CD14-positive monocyte (primary cell): ENCODE measurements at regions not wholly inside any gene's neighbourhood (a gene's known extent, or its start where the extent isn't known, plus 50 kb on each side); places are given as distances from the start of the nearest gene placed in this dataset.

Experiments used
- DNase-seq, 3 donors: peaks; one replicate each; pipeline ENCODE4 v3.0.0-alpha.2; 2011 to 2022
- H2AFZ ChIP-seq: 2 replicates; pipeline ENCODE4 v1.6.0; 2012; ENCODE audit warnings: mild to moderate bottlenecking, low read depth, low read length, inconsistent platforms; ENCODE audit not compliant: insufficient read depth, poor library complexity, severe bottlenecking
- H3K27ac ChIP-seq, 2 donors: 1 replicate in 1 of 2; 2 replicates in 1 of 2; pipeline ENCODE4 v1.5.1; 2012 to 2013; ENCODE audit warnings: low read length in 2 of 2, control low read depth in 1 of 2, inconsistent platforms in 1 of 2, low read depth in 1 of 2, mild to moderate bottlenecking in 1 of 2
- H3K27me3 ChIP-seq, 2 donors: one replicate each; pipeline versions ENCODE4 v1.6.0 to v1.6.1; 2011 to 2013; ENCODE audit warnings: low read length in 2 of 2; ENCODE audit not compliant: control insufficient read depth in 2 of 2, insufficient read depth in 2 of 2
- H3K36me3 ChIP-seq, 2 donors: replicated peaks in 1 of 2; 1 replicate in 1 of 2; 2 replicates in 1 of 2; pipeline versions ENCODE4 v1.5.1 to v1.6.1; 2012 to 2013; ENCODE audit warnings: low read length in 2 of 2, control low read depth in 1 of 2, inconsistent platforms in 1 of 2, mild to moderate bottlenecking in 1 of 2; ENCODE audit not compliant: insufficient read depth in 2 of 2, control insufficient read depth in 1 of 2
- H3K4me1 ChIP-seq, 2 donors: 1 replicate in 1 of 2; 2 replicates in 1 of 2; pipeline versions ENCODE4 v1.5.1 to v1.6.1; 2012 to 2013; ENCODE audit warnings: low read length in 2 of 2, control low read depth in 1 of 2, inconsistent platforms in 1 of 2, mild to moderate bottlenecking in 1 of 2, moderate library complexity in 1 of 2; ENCODE audit not compliant: insufficient read depth in 2 of 2, control insufficient read depth in 1 of 2
- H3K4me2 ChIP-seq: replicated peaks from 2 replicates; pipeline ENCODE3; 2012; ENCODE audit warnings: low read length, moderate library complexity, mild to moderate bottlenecking; ENCODE audit not compliant: poor library complexity, severe bottlenecking; ENCODE audit errors: extremely low read depth
- H3K4me3 ChIP-seq, 3 experiments: fragments of 200-600 bp in 1 of 3; sonication (generic) in 1 of 3; replicated peaks in 1 of 3; 1 replicate in 2 of 3; 2 replicates in 1 of 3; pipeline ENCODE4 v1.5.1; 2011 to 2013; ENCODE audit warnings: low read length in 3 of 3, mild to moderate bottlenecking in 3 of 3, control low read depth in 2 of 3, low read depth in 2 of 3, inconsistent platforms in 1 of 3, moderate library complexity in 1 of 3
- H3K79me2 ChIP-seq: 2 replicates; pipeline ENCODE4 v1.6.0; 2012; ENCODE audit warnings: mild to moderate bottlenecking, control low read depth, inconsistent platforms, low read length, moderate library complexity; ENCODE audit not compliant: insufficient read depth
- H3K9ac ChIP-seq: 2 replicates; pipeline ENCODE4 v1.6.0; 2017; ENCODE audit warnings: low read length, mild to moderate bottlenecking; ENCODE audit not compliant: insufficient read depth, poor library complexity, severe bottlenecking
- H3K9me3 ChIP-seq, 2 donors: replicated peaks in 1 of 2; 1 replicate in 1 of 2; 2 replicates in 1 of 2; pipeline versions ENCODE4 v1.5.1 to v1.6.1; 2012 to 2013; ENCODE audit warnings: low read length in 2 of 2, control low read depth in 1 of 2; ENCODE audit not compliant: control insufficient read depth in 1 of 2, insufficient read depth in 1 of 2
- H4K20me1 ChIP-seq: 2 replicates; pipeline ENCODE4 v1.6.0; 2012; ENCODE audit warnings: mild to moderate bottlenecking, low read length, control low read depth, moderate library complexity; ENCODE audit not compliant: insufficient read depth
- H3K27ac Mint-ChIP-seq, 7 donors: one replicate each; pipeline ENCODE4 v1.8.0; 2020; ENCODE audit warnings: mild to moderate bottlenecking in 7 of 7, mixed read lengths in 7 of 7, moderate library complexity in 6 of 7, inconsistent platforms in 2 of 7
- H3K27me3 Mint-ChIP-seq, 3 donors: one replicate each; pipeline ENCODE4 v1.8.0; 2021 to 2022; ENCODE audit warnings: low read depth in 3 of 3, mild to moderate bottlenecking in 3 of 3, mixed read lengths in 3 of 3, moderate library complexity in 3 of 3, inconsistent platforms in 1 of 3
- H3K36me3 Mint-ChIP-seq, 2 donors: one replicate each; pipeline ENCODE4 v1.8.0; 2020; ENCODE audit warnings: mixed read lengths in 2 of 2, inconsistent platforms in 1 of 2, mild to moderate bottlenecking in 1 of 2
- H3K4me1 Mint-ChIP-seq: one replicate; pipeline ENCODE4 v1.8.0; 2020; ENCODE audit warnings: mild to moderate bottlenecking, mixed read lengths
- H3K4me3 Mint-ChIP-seq, 2 donors: one replicate each; pipeline ENCODE4 v1.8.0; 2020; ENCODE audit warnings: mild to moderate bottlenecking in 2 of 2, mixed read lengths in 2 of 2, moderate library complexity in 1 of 2
- H3K9me3 Mint-ChIP-seq, 7 donors: one replicate each; pipeline ENCODE4 v1.8.0; 2020 to 2022; ENCODE audit warnings: mixed read lengths in 7 of 7, mild to moderate bottlenecking in 6 of 7, moderate library complexity in 6 of 7, inconsistent platforms in 2 of 7
- WGBS: methylation state at CpG from one replicate; pipeline ENCODE4 v1.1.5; 2013; ENCODE audit warnings: missing lambda C conversion rate; ENCODE audit not compliant: insufficient coverage; 5-methylcytosine and 5-hydroxymethylcytosine counted together
- intact Hi-C, 2 donors: fragments of 100-400 bp; cut with micrococcal nuclease; formaldehyde crosslinking; loops; one replicate each; pipeline versions ENCODE4 v1.15.0 to v1.15.1; 2023
- TF ChIP-seq, protein P1 (sequence below): fragments of 200-600 bp; IDR thresholded peaks from one replicate; pipeline ENCODE4 v1.8.0; 2022; ENCODE audit warnings: antibody characterized with exemption, mild to moderate bottlenecking

DNA sequence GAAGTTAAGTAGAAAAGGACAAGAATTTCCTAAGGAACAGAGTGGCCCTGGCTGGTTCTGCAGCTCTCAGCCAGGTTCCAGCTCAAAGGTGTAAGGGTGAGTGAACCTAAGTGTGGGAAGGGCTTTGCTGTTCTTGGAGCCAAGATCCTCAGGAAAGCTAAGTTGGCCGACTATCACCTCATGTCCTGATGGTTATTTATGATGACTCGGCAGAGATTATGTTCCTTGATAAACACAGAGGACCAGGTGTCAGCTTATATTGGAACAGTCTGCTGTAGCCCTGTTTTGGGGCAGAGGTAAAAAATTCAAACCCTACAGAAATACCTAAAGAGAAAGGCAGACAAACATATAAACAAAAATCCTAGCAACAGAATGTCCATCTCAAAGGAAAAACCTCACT, 128.5 kb downstream of the TBX3 start:
- H3K36me3 Mint-ChIP-seq, result no peaks in the 10 kb centered on the region
- Histone ChIP-seq H3K9me3 (no peaks in the 10 kb centered on the region), H3K27ac (no peak overlapping the region), H3K79me2 (no peaks in the 10 kb centered on the region), H3K27me3 (no peaks in the 10 kb centered on the region), H3K4me2 (no peak overlapping the region), H3K4me1 (no peaks in the 10 kb centered on the region), H4K20me1 (no peaks in the 10 kb centered on the region), H2AFZ (no peak overlapping the region), H3K36me3 (no peaks in the 10 kb centered on the region), H3K9ac (no peak overlapping the region), H3K4me3 (no peak overlapping the region)
- no peak for DNase-seq
- no peaks in the 10 kb centered on the region for H3K9me3 Mint-ChIP-seq
- intact Hi-C loops, result no loop called here
- no peak overlapping the region for H3K4me3 Mint-ChIP-seq
- TF ChIP-seq, protein P1, sequence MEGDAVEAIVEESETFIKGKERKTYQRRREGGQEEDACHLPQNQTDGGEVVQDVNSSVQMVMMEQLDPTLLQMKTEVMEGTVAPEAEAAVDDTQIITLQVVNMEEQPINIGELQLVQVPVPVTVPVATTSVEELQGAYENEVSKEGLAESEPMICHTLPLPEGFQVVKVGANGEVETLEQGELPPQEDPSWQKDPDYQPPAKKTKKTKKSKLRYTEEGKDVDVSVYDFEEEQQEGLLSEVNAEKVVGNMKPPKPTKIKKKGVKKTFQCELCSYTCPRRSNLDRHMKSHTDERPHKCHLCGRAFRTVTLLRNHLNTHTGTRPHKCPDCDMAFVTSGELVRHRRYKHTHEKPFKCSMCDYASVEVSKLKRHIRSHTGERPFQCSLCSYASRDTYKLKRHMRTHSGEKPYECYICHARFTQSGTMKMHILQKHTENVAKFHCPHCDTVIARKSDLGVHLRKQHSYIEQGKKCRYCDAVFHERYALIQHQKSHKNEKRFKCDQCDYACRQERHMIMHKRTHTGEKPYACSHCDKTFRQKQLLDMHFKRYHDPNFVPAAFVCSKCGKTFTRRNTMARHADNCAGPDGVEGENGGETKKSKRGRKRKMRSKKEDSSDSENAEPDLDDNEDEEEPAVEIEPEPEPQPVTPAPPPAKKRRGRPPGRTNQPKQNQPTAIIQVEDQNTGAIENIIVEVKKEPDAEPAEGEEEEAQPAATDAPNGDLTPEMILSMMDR, result no peak
- H3K27me3 Mint-ChIP-seq, result peaks cover 0 to 5% (median 3%) of the 10 kb centered on the region in 3 donors
- 60% methylated on average over 1 of the region's 2 CpGs for WGBS
- H3K4me1 Mint-ChIP-seq, result no peaks in the 10 kb centered on the region
- no peak overlapping the region for H3K27ac Mint-ChIP-seq

DNA sequence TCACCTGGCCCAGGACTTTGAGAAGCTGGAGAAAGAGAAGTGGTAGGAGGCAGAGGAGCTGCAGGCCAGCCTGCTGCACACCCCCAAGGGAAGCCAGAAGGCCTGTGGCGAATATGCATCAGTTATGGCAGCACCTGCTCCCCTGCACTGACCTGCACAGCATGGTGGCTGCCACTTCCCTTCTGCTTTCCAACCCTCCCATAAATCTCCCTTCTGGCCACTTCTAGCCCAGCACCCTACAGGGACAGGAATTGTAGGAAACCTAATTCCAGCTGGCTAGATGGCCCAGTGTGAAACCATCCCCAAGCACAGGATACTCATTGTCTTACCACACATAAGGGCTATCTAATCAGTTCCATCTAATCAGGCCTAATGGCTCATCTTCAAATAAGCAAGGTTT, 136.3 kb downstream of the TBX3 start:
- TF ChIP-seq, protein P1, result no peak
- H3K27ac Mint-ChIP-seq, result no peak overlapping the region
- H2AFZ ChIP-seq, result no peak overlapping the region
- no peaks in the 10 kb centered on the region for H3K79me2 ChIP-seq
- no peaks in the 10 kb centered on the region for H3K4me1 Mint-ChIP-seq
- peaks cover 0 to 8% (median 1%) of the 10 kb centered on the region in 7 donors for H3K9me3 Mint-ChIP-seq
- H4K20me1 ChIP-seq, result no peaks in the 10 kb centered on the region
- H3K4me1 ChIP-seq, result no peaks in the 10 kb centered on the region
- intact Hi-C loops, result no loop called here
- H3K27me3 Mint-ChIP-seq, result peaks cover 0 to 4% (median 0%) of the 10 kb centered on the region in 3 donors
- H3K36me3 Mint-ChIP-seq, result no peaks in the 10 kb centered on the region
- H3K4me3 ChIP-seq, result no peak overlapping the region
- no peaks in the 10 kb centered on the region for H3K27me3 ChIP-seq
- no peaks in the 10 kb centered on the region for H3K36me3 ChIP-seq
- H3K27ac ChIP-seq, result no peak overlapping the region
- H3K4me2 ChIP-seq, result no peak overlapping the region
- no peak overlapping the region for H3K9ac ChIP-seq
- WGBS, result no CpG with 5 or more reads among the region's 1 CpG
- H3K4me3 Mint-ChIP-seq, result no peak overlapping the region
- no peak for DNase-seq
- H3K9me3 ChIP-seq, result no peaks in the 10 kb centered on the region
